GM23338 (cell line): ENCODE measurements at regions not wholly inside any gene's neighbourhood (a gene's known extent, or its start where the extent isn't known, plus 50 kb on each side); places are given as distances from the start of the nearest gene placed in this dataset.

ENCODE experiments used
- ATAC-seq: fragments of 200-7000 bp; cut with Tn5 transposase; 3 replicates; pipeline ENCODE4 v1.9.1; 2020
- DNase-seq: peaks from one replicate; pipeline ENCODE4 v3.0.0-alpha.2; 2015; ENCODE audit warnings: low spot score
- H2AFZ ChIP-seq: fragments of 200-600 bp; sonication (generic); 2 replicates; pipeline ENCODE4 v1.8.0; 2016; ENCODE audit warnings: antibody characterized with exemption, mild to moderate bottlenecking, moderate library complexity
- H3F3A ChIP-seq: fragments of 200-600 bp; sonication (generic); replicated peaks from 2 replicates; pipeline ENCODE4 v1.8.0; 2017; ENCODE audit warnings: antibody characterized with exemption, mixed run types, low read depth
- H3K27ac ChIP-seq: fragments of 200-600 bp; sonication (generic); 2 replicates; pipeline ENCODE4 v1.6.1; 2016; ENCODE audit warnings: low read depth
- H3K27me3 ChIP-seq: fragments of 200-600 bp; sonication (generic); 2 replicates; pipeline ENCODE4 v1.8.0; 2016; ENCODE audit warnings: mild to moderate bottlenecking, mixed run types, moderate library complexity; ENCODE audit not compliant: insufficient read depth
- H3K36me3 ChIP-seq: fragments of 200-600 bp; sonication (generic); 2 replicates; pipeline ENCODE4 v1.8.0; 2016; ENCODE audit warnings: mild to moderate bottlenecking; ENCODE audit not compliant: insufficient read depth
- H3K4me1 ChIP-seq: fragments of 200-600 bp; sonication (generic); 2 replicates; pipeline ENCODE4 v1.8.0; 2016; ENCODE audit warnings: mild to moderate bottlenecking, moderate library complexity; ENCODE audit not compliant: insufficient read depth
- H3K4me2 ChIP-seq: fragments of 200-600 bp; sonication (generic); 2 replicates; pipeline ENCODE4 v1.7.1; 2017; ENCODE audit warnings: mixed run types
- H3K4me3 ChIP-seq: fragments of 200-600 bp; sonication (generic); 2 replicates; pipeline ENCODE4 v1.6.1; 2016; ENCODE audit warnings: mixed run types
- H3K79me2 ChIP-seq: fragments of 200-600 bp; sonication (generic); replicated peaks from 2 replicates; pipeline ENCODE4 v1.8.0; 2017; ENCODE audit warnings: mild to moderate bottlenecking; ENCODE audit not compliant: insufficient read depth
- H3K9me2 ChIP-seq: fragments of 200-600 bp; sonication (generic); 2 replicates; pipeline ENCODE4 v1.8.0; 2017; ENCODE audit not compliant: insufficient read depth
- H4K20me1 ChIP-seq: fragments of 200-600 bp; sonication (generic); replicated peaks from 2 replicates; pipeline ENCODE4 v1.8.0; 2017; ENCODE audit warnings: mild to moderate bottlenecking; ENCODE audit not compliant: insufficient read depth
- H3K27ac Mint-ChIP-seq: 2 replicates; pipeline ENCODE4 v1.8.0; 2020; ENCODE audit warnings: inconsistent platforms, mild to moderate bottlenecking, moderate library complexity, mixed read lengths
- H3K27me3 Mint-ChIP-seq: 3 replicates; pipeline ENCODE4 v1.8.0; 2022; ENCODE audit warnings: low read depth, mild to moderate bottlenecking, moderate library complexity, mixed read lengths, inconsistent platforms; ENCODE audit not compliant: insufficient read depth, poor library complexity
- H3K36me3 Mint-ChIP-seq: 3 replicates; pipeline ENCODE4 v1.8.0; 2021; ENCODE audit warnings: low read depth, mild to moderate bottlenecking, inconsistent platforms, moderate library complexity, mixed read lengths
- H3K4me1 Mint-ChIP-seq: 3 replicates; pipeline ENCODE4 v1.8.0; 2020; ENCODE audit warnings: mild to moderate bottlenecking, inconsistent platforms, mixed read lengths
- H3K4me3 Mint-ChIP-seq: 3 replicates; pipeline ENCODE4 v1.8.0; 2021; ENCODE audit warnings: moderate library complexity, mild to moderate bottlenecking, inconsistent platforms, mixed read lengths
- H3K9me3 Mint-ChIP-seq: 3 replicates; pipeline ENCODE4 v1.8.0; 2020; ENCODE audit warnings: moderate library complexity, mild to moderate bottlenecking, inconsistent platforms, mixed read lengths
- CREB1 ChIP-seq: fragments of 250-450 bp; sonication (Bioruptor Pico); IDR thresholded peaks from 2 replicates; pipeline ENCODE4 v1.5.0; 2020; ENCODE audit warnings: low read depth, mild to moderate bottlenecking, moderate library complexity
- EZH2phosphoT487 ChIP-seq: fragments of 200-600 bp; sonication (generic); IDR thresholded peaks from one replicate; pipeline ENCODE4 v1.8.1; 2018; ENCODE audit warnings: antibody characterized with exemption; ENCODE audit not compliant: unreplicated experiment
- NANOG ChIP-seq: IDR thresholded peaks from 2 replicates; pipeline ENCODE4 v1.6.1; 2016; ENCODE audit warnings: antibody characterized with exemption, borderline replicate concordance
- POLR2AphosphoS5 ChIP-seq: IDR thresholded peaks from 2 replicates; pipeline ENCODE4 v1.6.1; 2016; ENCODE audit warnings: antibody characterized with exemption, low read depth
- STAT1 ChIP-seq: IDR thresholded peaks from one replicate; pipeline ENCODE4 v1.6.1; 2016; ENCODE audit warnings: antibody characterized with exemption; ENCODE audit not compliant: unreplicated experiment
- TF ChIP-seq, protein P1 (sequence below): fragments of 250-450 bp; sonication (Bioruptor Pico); IDR thresholded peaks from 2 replicates; pipeline ENCODE4 v1.5.0; 2020; ENCODE audit warnings: mild to moderate bottlenecking, moderate library complexity

DNA sequence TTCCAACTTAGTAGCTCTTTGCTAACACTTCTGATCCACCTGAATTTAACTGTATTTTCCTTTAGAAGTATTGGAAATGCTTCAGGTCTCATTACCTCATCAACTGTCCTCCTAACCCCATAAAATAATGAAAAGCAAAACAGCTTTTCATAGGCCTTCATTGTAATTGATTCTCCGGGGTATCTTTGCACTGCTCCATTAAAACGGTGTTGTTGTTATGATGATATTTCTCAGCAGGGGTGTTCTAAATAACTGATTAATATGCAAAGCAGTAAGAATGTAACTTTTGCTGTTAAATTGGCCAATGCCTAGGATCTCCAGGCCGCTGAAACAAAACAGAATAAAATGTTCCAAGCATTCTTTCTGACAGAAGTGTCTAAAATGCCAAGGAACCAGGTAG is 1983.2 kb downstream of the EFNA5 start:
- H3K4me1 Mint-ChIP-seq: peaks cover 26% of the 10 kb centered on the region
- Histone ChIP-seq H3K9me2 (no peaks in the 10 kb centered on the region), H3K4me1 (peaks cover 29% of the 10 kb centered on the region), H4K20me1 (no peaks in the 10 kb centered on the region), H3K4me2 (peak overlapping the region; percentile 8), H3K4me3 (no peak overlapping the region), H3K79me2 (no peaks in the 10 kb centered on the region), H3F3A (no peaks in the 10 kb centered on the region), H2AFZ (no peak overlapping the region), H3K27ac (0 out of 2 replicates have a peak overlapping the region, but pooled peaks have one; percentile 2), H3K36me3 (no peaks in the 10 kb centered on the region), H3K27me3 (no peaks in the 10 kb centered on the region)
- H3K27ac Mint-ChIP-seq: peak overlapping the region; percentile 73; the same call in 1 of the 2 replicates
- H3K4me3 Mint-ChIP-seq: peak overlapping the region; percentile 6; the same call in 2 of the 3 replicates
- ATAC-seq (peak; percentile 71), DNase-seq (peak; percentile 60)
- no peaks in the 10 kb centered on the region for H3K36me3 Mint-ChIP-seq
- no peaks in the 10 kb centered on the region for H3K9me3 Mint-ChIP-seq
- no peaks in the 10 kb centered on the region for H3K27me3 Mint-ChIP-seq
- peak; percentile 83; the same call in 1 of the 2 replicates for TF ChIP-seq NANOG
- no peak for TF ChIP-seq STAT1

DNA sequence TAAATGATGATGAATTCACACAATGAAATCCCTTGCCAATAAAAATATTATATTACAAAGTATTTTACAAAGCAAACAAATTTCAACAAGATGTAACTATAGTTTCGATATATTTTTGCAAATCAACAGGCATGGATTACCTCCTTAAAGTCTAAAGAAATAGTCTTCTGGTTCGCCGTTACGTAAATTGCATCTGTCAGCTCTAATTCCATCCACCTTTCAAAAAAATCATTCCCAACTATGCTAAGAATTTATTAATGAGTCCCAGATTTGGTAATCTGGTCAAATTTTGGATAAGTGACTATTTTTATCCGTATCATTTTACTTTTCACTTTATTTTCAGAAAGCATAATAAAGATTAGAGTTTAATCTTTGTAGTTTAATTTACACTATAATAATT is 1984.9 kb downstream of the EFNA5 start:
- no peaks in the 10 kb centered on the region for H3K27me3 ChIP-seq
- no peak overlapping the region for H3K4me3 ChIP-seq
- no peaks in the 10 kb centered on the region for H3K36me3 ChIP-seq
- Mint-ChIP-seq H3K36me3 (no peaks in the 10 kb centered on the region), H3K4me3 (no peak overlapping the region), H3K9me3 (no peaks in the 10 kb centered on the region), H3K27ac (no peak overlapping the region), H3K4me1 (peaks cover 26% of the 10 kb centered on the region), H3K27me3 (no peaks in the 10 kb centered on the region)
- no peaks in the 10 kb centered on the region for H3K9me2 ChIP-seq
- H2AFZ ChIP-seq: no peak overlapping the region
- DNase-seq (no peak), ATAC-seq (no peak)
- peaks cover 36% of the 10 kb centered on the region for H3K4me1 ChIP-seq
- TF ChIP-seq CREB1 (CRISPR knock-in tag) (no peak), STAT1 (no peak), EZH2phosphoT487 (no peak), POLR2AphosphoS5 (no peak)
- TF ChIP-seq, protein P1, sequence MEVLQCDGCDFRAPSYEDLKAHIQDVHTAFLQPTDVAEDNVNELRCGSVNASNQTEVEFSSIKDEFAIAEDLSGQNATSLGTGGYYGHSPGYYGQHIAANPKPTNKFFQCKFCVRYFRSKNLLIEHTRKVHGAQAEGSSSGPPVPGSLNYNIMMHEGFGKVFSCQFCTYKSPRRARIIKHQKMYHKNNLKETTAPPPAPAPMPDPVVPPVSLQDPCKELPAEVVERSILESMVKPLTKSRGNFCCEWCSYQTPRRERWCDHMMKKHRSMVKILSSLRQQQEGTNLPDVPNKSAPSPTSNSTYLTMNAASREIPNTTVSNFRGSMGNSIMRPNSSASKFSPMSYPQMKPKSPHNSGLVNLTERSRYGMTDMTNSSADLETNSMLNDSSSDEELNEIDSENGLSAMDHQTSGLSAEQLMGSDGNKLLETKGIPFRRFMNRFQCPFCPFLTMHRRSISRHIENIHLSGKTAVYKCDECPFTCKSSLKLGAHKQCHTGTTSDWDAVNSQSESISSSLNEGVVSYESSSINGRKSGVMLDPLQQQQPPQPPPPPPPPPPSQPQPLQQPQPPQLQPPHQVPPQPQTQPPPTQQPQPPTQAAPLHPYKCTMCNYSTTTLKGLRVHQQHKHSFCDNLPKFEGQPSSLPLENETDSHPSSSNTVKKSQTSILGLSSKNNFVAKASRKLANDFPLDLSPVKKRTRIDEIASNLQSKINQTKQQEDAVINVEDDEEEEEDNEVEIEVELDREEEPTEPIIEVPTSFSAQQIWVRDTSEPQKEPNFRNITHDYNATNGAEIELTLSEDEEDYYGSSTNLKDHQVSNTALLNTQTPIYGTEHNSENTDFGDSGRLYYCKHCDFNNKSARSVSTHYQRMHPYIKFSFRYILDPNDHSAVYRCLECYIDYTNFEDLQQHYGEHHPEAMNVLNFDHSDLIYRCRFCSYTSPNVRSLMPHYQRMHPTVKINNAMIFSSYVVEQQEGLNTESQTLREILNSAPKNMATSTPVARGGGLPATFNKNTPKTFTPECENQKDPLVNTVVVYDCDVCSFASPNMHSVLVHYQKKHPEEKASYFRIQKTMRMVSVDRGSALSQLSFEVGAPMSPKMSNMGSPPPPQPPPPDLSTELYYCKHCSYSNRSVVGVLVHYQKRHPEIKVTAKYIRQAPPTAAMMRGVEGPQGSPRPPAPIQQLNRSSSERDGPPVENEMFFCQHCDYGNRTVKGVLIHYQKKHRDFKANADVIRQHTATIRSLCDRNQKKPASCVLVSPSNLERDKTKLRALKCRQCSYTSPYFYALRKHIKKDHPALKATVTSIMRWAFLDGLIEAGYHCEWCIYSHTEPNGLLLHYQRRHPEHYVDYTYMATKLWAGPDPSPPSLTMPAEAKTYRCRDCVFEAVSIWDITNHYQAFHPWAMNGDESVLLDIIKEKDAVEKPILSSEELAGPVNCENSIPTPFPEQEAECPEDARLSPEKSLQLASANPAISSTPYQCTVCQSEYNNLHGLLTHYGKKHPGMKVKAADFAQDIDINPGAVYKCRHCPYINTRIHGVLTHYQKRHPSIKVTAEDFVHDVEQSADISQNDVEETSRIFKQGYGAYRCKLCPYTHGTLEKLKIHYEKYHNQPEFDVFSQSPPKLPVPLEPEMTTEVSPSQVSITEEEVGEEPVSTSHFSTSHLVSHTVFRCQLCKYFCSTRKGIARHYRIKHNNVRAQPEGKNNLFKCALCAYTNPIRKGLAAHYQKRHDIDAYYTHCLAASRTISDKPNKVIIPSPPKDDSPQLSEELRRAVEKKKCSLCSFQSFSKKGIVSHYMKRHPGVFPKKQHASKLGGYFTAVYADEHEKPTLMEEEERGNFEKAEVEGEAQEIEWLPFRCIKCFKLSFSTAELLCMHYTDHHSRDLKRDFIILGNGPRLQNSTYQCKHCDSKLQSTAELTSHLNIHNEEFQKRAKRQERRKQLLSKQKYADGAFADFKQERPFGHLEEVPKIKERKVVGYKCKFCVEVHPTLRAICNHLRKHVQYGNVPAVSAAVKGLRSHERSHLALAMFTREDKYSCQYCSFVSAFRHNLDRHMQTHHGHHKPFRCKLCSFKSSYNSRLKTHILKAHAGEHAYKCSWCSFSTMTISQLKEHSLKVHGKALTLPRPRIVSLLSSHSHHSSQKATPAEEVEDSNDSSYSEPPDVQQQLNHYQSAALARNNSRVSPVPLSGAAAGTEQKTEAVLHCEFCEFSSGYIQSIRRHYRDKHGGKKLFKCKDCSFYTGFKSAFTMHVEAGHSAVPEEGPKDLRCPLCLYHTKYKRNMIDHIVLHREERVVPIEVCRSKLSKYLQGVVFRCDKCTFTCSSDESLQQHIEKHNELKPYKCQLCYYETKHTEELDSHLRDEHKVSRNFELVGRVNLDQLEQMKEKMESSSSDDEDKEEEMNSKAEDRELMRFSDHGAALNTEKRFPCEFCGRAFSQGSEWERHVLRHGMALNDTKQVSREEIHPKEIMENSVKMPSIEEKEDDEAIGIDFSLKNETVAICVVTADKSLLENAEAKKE (CRISPR knock-in tag): no peak
- H3F3A ChIP-seq: no peaks in the 10 kb centered on the region
- peak overlapping the region; percentile 8; the same call in 1 of the 2 replicates for H3K4me2 ChIP-seq
- no peak overlapping the region for H3K27ac ChIP-seq
- H3K79me2 ChIP-seq: no peaks in the 10 kb centered on the region
- H4K20me1 ChIP-seq: no peaks in the 10 kb centered on the region
